Kidney capillary endothelial cell (primary cell): ENCODE measurements at regions not wholly inside any gene's neighbourhood (a gene's known extent, or its start where the extent isn't known, plus 50 kb on each side); places are given as distances from the start of the nearest gene placed in this dataset.
"Not testable (repeated sequence)": the region's sequence is repeated elsewhere in the genome, so short reads cannot be mapped to it uniquely, and the experiment has no call there.

ENCODE experiments used
- DNase-seq: peaks from one replicate; pipeline ENCODE4 v3.0.0-alpha.2; 2018; ENCODE audit warnings: low spot score

DNA sequence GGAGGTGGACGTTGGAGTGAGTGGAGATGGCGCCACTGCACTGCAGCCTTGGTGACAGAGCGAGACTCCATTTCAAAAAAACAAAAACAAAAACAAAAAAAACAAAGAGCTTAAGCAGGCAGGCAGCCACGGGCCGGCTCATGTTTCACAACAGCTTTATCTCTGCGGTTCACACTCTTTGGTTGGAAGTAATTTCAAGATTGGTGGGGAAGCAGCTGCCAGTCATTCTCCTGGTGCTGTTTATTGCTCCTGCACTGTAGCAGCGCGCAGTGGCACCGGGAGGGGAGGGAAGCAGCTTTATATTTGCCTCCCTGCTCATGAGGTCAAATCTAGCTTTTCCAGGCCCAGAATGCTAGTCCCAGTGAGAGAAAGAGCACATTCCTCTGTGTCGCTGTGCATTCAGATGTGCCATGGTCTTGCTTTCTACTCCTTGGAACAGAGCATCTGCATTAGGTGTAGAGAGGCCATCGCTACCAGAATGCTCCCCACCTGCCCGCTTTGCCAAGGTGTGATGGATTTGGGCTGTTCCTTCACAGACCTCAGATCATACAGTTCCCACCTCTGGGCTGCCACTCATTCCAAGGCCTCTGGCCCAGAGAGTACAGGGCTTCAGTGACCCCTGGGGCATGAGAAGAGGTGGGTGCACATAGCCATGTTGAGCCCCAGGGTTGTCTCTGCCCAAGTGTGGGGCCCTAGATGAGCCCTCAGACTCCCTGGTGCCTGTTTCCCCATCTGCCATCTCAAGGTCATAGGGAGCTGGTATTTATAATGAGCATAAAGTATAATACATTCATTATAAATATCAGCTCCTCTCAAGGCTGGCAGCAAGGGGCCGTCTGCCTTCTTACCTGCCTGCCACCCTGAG is 270.4 kb downstream of the MED10 start:
- DNase-seq: no peak

DNA sequence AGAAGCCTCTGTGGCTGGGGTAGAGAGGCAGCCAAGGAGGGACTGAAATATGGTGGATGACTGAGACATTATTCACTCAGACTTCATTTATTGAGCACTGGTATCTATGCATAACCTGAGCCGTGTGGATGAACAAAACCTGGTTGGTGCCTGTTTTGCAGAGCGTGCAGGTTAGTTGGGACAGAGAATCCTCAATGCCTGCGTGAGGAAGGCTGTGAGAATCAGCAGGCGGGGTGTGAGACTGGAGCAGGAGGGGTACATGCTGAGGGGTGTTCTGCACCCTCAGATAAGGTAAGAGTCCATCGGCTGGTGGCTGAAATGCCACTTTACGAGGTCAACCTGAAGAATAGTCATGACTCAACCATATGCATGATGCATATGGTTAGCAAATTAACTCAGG is 271.6 kb downstream of the MED10 start:
- no peak for DNase-seq

DNA sequence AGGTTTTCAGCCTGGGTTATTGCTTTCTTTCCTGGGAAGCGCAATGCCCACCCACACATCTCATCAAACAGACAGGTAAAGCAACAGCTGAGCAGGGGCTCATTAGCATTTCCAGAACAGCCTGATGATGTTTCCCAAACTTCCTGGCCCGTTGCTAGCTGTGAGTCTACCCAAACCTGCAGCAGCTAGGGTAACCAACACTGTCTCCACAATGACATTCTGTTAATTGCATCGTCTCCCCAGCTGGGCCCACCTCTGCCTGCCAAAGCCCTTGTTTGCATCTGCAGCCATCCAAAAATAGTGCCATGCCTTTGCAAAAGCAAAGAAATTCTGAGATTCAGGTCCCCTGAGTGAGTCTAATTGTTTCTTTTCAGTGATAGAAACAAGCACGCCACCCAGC is 273.0 kb downstream of the MED10 start:
- DNase-seq: no peak

DNA sequence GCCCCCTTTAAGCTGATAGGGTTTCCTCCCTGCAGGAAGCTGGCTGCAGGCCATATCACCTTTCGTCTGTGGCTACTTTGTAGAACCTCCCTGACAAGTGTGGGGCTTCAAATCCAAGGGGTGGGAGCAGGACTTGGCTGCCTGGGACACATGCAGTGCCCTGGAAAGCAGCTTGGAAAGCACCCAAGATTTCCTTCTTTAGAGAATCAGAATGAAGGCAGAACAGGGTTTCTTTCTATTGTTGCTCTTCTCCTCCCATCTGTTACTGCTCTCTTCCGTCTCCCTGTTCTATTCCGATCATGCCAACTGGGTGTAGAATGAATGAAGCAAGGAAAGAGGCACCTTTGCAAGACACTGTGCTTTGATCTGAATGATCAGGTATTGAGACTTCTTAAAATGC is 282.2 kb downstream of the MED10 start:
- no peak for DNase-seq

DNA sequence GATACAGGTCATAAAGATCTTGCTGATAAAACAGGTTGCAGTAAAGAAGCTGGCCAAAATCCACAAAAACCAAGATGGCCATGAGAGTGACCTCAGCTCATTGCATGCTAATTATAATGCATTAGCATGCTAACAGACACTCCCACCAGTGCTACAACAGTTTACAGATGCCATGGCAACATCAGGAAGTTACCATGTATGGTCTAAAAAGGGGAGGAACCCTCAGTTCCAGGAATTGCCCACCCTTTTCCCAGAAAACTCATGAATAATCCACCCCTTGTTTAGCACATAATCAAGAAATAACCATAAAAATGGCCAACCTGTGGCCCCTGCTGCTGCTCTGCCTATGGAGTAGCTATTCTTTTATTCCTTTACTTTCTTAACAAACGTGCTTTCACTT is 284.2 kb downstream of the MED10 start:
- not testable (repeated sequence) for DNase-seq

DNA sequence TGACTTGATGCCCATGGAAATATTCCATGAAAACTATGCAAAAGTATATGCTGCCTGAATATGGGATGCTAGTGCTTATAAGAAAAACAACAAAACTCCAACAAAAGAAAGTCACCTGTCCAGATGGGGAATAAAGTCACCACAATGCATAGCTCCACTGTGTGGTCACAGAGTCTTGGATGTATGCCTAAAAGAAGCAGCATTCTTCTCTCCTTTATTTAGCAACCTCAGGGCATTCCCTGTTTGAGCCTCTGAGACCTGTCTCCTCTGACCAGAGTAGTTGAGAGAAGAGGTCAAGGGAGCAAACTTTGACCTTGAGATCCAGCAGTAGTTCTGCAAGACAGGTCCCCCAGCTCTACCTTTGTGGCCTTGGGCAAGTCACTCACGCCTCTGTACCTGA is 287.5 kb downstream of the MED10 start:
- no peak for DNase-seq

DNA sequence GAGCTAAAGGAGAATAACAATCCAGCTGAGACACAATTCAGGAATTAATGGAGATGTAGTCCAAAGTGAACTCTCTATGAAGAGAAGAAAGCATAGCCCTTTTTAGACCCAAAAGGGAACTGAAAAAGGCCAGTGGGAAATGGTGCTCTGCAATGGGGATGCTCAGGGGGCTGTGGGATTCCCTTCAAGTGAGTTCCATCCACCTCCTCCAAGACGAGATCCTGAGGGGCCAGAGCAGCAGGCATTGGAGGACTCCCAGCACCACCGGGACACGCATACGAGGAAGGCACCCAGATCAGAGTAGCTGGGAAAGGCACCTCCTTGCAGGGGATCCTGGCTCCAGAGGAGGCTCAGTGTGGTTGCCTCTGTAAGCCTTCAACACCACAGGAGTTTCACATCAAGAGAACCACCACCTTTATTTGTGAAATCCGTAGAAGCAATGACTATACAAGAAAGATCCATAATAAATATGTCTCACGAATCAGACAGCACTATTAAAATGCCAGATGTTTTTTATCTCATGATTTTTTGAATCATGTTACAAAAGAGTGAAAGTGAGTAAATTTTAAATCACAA is 288.2 kb downstream of the MED10 start:
- DNase-seq: no peak

DNA sequence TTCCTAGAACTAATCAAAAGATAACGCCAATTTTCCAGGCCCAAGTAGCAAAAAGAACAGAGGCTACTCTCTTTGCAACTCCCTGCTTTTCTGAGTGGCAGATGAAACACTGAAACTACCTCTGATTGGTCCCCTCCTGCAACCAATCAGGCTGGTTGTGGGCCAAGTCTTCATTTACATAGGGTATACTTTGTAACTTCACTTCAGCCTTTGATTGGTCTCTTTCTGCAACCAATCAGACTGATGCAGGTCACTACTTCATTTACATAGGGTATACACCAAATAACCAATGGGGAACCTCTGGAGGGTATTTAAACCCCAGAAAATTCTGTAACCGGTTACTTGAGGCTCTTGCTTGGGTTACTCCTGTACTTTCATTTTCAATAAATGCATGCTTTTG is 289.6 kb downstream of the MED10 start:
- DNase-seq: no peak

DNA sequence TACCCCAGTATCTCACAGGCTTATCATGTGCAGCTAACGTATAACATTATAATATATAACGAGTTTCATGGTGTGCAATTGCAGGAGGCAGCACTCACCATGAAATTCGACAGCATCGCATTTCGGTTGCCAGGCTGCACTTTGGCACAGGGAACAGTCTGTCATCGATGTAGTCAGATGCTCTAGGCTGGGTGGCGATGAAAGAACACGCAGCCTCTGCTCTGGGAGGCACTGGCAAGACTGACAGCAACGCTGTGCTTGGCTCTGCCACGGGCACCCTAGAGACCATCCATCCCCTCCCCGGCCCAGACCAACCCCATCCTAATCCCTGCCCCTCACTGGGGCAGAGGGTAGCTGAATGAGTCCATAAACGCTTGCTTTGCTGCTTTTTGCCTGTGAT is 290.8 kb downstream of the MED10 start:
- DNase-seq: no peak

DNA sequence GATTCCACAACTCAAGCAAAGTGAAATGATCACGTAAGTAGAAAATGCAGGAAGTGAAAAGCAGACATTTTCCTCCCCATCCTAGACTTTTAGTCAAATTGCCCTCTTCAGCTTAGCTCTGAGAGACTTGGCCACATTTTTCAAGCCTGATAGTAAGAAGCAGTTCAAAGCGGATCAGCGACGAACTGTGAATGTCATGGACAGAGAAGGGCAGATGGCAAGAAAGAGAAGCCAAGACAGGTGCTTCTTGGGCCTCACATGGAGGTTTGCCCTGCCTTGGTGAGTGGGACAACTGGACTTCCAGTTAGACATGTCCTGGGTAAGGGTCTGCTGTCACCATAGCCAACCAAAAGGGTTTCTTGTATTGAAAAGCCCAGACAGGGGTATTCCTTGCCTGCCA is 291.5 kb downstream of the MED10 start:
- DNase-seq: no peak

DNA sequence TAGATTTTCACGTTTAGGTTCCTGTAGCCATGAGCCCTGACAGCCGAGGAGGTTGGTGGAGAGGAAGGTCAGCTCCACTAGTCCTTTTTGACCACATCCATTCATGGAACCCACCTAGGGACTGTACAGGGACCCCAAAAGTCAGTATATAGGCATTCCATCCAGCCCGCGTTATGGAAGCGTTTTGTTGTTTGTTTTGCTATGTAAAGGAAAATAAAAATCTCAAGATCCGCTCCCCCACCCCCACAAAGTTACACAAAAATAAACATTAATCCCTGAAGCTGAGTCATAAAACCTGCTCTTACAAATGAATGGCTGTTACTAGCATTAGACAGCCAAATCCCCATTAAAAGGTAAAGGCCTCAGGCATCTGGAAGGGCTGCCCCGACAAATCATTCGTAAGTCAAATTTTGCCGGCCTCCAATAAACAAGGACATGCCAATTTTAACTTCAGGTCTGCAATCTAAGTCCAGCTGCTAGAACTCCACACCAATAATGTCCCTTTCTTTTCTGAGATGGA is 292.9 kb downstream of the MED10 start:
- no peak for DNase-seq

DNA sequence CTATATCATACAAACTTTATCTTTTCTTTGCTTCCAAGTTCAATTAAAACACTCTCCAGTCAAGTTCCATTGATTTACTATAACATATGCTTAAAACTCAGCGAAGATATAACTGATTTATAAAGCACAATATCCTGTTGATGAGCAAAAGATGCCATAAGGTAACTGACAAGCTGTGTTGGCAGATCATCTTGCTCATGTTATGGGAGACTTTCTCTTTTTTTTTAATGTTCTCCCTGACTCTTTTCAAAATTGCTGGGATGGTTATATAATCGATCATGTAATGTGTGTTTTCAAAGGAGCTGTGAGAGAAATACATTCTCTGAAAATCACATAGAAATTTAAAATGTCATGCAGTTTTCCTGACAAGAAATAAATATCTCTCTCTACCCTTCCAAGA is 293.5 kb downstream of the MED10 start:
- no peak for DNase-seq

DNA sequence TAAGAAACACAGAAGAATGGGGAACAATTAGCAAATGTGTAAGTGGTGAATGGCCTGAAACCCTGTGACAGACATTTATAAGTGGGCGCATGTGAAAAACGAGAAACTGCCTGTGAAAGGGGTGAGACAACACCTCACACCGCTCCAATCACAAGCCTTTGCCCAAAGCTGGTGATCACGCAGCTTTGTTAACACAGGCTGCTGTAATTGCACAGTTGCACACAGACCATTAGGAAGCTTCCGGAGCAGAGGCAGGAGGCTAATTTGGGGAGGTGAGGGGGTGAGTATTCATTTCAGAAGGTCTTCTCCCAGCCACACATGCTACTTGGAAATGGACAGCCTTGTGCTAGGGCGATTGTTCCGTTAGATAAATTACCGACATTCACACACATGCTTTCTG is 294.0 kb downstream of the MED10 start:
- DNase-seq: no peak

DNA sequence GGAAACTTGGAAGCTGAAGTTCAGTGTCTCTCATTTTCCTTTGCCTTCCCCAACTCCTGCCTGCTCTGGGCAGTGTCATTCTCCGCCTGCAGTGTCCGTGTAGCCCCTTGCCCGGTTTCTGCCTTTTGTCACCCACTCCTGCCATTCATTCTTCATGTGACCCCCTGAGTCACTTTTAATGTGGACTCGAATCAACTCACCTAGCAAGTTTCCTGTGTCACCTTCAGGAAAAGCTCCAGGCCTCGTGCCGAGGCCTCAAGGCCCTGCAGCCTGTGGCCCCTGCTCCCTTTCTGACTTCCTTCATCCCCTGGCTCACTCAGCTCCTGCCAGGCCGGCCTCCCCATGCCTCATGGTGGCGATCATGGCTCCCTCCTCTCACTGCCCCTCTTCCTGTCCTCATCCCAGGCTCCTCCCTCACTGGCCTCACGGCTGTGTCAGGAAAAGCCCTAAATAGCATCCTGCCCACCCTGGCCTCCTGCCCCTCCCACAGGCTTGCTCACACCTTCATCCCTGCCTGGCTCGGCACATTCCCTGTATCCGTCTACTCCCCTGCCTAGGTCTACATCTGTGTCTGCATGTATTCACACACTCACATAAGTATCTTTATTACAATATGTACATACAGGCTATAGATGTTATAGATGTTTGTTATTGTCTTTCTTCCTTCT is 294.9 kb downstream of the MED10 start:
- DNase-seq: no peak

DNA sequence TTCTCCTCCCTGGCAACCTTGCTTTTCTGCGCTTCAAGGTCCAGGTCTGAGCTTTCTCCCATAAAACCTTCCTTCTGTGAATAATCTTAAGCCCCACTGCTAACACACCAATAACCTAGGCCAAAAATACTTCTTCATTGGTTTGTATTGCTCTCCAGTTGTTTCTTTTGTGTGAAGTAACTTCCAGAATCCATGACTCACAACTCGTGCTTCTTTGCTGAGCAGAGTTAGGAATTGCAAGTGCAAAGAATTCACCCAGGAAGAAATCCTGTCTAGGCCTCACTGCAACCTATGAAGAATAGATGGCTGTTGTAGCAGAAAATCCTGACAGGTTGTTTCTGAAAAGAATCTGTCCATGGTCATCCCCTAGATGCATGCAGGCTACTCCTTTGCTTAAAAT is 295.7 kb downstream of the MED10 start:
- DNase-seq: no peak

DNA sequence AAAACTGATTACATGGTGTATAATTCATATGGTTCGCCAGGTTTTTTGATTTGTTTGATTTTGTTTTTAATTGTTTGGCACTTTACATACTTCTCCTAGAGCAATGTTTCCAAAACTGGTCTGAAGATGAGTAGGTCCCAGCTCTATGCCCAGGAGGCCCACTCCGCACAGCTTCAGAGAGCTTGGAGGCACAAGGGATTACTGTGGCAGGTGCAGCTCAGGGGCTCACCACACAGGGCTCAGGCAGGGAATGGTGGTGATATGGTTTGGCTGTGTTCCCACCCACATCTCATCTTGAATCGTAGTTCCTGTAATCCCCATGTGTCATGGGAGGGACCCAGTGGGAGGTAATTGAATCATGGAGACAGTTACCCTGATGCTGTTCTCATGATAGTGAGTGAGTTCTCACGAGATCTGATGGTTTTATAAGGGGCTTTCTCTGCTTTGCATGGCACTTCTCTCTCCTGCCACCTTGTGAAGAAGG is 296.6 kb downstream of the MED10 start:
- DNase-seq: no peak

DNA sequence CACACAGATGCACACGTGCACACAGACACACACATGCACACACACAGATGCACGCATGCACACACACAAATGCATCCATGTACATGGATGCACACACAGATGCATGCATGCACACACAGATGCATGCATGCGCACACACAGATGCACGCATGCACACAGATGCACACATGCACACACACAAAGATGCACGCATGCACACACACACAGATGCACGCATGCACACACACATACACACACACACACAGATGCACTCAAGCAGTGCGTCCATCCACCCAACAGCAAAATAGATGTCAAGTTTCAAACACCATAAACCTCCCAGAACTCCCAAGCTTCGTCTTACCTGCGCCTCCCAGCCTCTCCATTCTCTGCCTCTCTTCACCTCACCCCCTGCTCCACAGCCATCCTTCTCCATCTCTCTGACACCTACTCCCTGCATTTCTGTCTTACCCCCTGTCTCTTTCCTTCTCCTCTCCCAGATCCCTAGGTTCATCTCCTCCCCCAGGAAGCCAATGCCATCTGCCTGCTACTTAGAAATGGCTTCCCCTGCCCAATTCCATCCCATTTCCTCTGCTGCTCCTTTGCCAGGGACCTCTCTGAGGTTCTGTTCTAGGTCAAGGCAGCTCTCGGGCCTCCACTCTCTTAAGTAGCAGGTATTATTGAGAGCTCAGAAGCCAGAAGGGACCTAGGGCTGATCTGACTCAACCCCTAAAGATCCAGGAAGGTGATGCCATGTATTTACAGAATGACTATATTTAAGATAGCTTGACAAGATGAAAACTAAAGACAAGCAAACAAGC is 297.2 kb downstream of the MED10 start:
- DNase-seq: no peak

DNA sequence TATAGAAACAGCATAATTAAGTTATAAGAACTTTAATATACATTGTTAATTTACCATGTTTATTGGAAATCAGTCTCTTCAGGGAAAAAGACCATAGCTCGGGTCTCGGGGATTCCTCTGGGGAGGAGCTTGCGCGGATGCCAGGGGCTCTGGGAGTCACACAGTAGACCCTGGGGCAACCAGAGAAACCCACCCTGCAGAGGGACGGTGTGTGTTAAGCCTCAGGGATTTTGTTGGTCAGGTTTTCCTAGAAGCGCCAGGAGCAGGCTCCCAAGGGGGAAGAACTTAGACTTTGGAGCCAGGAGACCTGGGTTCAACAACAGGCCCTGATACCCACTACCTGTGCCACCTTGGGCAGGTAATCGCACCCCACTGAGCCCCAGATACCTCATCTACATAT is 297.9 kb downstream of the MED10 start:
- no peak for DNase-seq

DNA sequence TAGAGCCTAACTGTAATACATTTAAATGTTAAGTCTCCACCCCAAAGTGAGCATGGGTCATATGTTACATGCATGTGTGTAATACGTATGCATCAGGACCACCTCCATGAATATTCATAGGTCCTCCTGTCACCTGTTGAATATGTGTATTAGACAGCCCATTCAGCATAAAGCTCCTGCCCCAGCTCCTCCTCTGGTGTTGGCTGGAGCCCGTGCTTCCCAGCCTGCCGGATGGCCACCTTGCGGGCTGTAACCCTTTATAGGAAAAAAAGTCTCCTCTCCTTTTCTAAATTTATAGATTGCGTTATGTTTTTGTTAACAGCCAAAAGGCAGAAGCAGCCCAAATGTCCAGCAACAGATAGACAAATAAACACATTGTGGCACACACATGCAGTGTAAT is 299.5 kb downstream of the MED10 start:
- no peak for DNase-seq

DNA sequence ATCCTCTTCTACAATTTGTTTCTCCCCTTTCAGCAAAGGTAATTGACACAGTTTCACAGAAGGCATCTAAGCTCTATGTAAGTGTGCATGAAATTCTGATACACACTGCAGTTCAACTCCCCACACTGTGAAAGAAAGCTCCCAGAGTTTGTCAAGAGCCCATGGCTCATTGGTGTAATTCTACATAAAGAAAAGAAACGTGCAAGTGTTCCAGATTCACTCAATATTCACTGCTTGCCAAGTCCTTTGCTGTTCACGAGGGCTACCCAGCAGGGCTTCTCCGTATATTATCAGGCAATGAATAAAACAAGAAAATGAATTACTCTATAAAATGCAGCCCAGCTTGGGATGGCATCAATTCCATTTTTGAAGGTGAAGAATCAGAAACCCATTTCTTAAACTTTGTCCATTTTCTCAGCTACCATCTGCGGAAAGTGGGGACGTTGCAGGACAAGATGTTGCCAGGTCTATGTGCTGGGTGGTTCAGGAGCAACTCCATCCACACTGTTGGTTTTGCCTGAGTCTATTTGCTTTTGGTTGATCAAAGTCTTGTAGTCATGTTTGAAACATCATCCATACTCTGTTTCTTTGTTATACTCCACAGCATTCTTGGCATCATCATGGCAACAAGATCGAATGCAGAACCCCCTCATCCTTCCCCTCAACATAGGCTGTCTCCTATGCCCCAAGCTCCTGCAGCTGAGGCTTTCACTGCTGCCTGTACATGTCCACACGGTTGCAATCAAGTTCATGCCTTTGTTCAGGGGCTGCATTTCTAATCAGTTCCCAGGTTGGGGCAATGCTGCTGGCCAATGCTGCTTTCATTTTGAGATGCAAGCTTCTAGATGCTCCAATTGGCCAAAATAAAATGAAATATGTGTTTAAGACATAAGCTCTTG is 301.8 kb downstream of the MED10 start:
- DNase-seq: no peak

DNA sequence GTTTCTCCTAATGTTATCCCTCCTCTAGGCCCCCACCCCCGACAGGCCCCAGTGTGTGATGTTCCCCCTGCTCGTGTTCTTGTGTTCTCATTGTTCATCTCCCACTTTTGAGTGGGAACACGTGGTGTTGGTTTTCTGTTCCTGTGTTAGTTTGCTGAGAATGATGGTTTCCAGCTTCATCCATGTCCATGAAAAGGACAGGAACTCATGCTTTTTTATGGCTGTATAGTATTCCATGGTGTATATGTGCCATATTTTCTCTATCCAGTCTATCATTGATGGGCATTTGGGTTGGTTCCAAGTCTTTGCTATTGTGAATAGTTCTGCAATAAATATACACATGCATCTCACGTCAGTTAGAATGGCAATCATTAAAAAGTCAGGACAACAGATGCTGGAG is 305.9 kb downstream of the MED10 start:
- not testable (repeated sequence) for DNase-seq
